ENCODE measurements at regions not wholly inside any gene's neighbourhood (a gene's known extent, or its start where the extent isn't known, plus 50 kb on each side); places are given as distances from the start of the nearest gene placed in this dataset.

GRCh38 chr2:129642526-129643043 lies 336.9 kb upstream of the RAB6C start:
- 12% methylated on average over 3 of the region's 3 CpGs for WGBS (ENCODE audit: low lambda C conversion rate)
- H3K36me3 ChIP-seq (replicated peaks in 1 of 2; ENCODE audit: control insufficient read depth in 1 of 2, insufficient read depth in 2 of 2, low read length in 1 of 2): no peaks in the 10 kb centered on the region
- H2AFZ ChIP-seq (ENCODE audit: low read depth): no peak overlapping the region
- no peaks in the 10 kb centered on the region for H3F3A ChIP-seq (replicated peaks; ENCODE audit: insufficient read depth)
- H3K79me2 ChIP-seq (ENCODE audit: insufficient read depth): no peaks in the 10 kb centered on the region
- POLR2A ChIA-PET: no interaction called here
- TF ChIP-seq RXRA (IDR thresholded peaks at IDR 0.05; ENCODE audit: borderline replicate concordance, low read depth): no peak
- TF ChIP-seq RFX5 (IDR thresholded peaks at IDR 0.05; ENCODE audit: low read length): no peak
- no peak for TF ChIP-seq EZH2phosphoT487 (IDR thresholded peaks at IDR 0.05; ENCODE audit: borderline replicate concordance, low read depth)
- no peak for TF ChIP-seq JUND (IDR thresholded peaks at IDR 0.05)
- no peak for TF ChIP-seq REST (IDR thresholded peaks at IDR 0.05; ENCODE audit: low read depth, low read length)
- TF ChIP-seq CTCF (IDR thresholded peaks at IDR 0.05): no peak
- no peak for TF ChIP-seq EP300 (IDR thresholded peaks at IDR 0.05; ENCODE audit: borderline replicate concordance in 1 of 2, low read depth in 1 of 2, low read length in 1 of 2)
- no peak for TF ChIP-seq CHD2 (IDR thresholded peaks at IDR 0.05; ENCODE audit: low read length, partially characterized antibody)
- TF ChIP-seq FOXJ3 (CRISPR knock-in tag; IDR thresholded peaks at IDR 0.05): no peak
- no peak for TF ChIP-seq GABPA (IDR thresholded peaks at IDR 0.05; ENCODE audit: low read depth)
- TF ChIP-seq NRF1 (IDR thresholded peaks at IDR 0.05; ENCODE audit: low read depth, low read length): no peak
- no peak for TF ChIP-seq PBX3 (IDR thresholded peaks at IDR 0.05)
- H3K9ac ChIP-seq: no peak overlapping the region
- H3K9me3 ChIP-seq: no peaks in the 10 kb centered on the region
- no peak overlapping the region for H3K27ac ChIP-seq (ENCODE audit: low read depth in 2 of 2, low read length in 1 of 2)
- H3K9me2 ChIP-seq: no peaks in the 10 kb centered on the region
- DNase-seq: no peak
- H3K4me3 ChIP-seq (ENCODE audit: low read depth in 2 of 2, low read length in 1 of 2): no peak overlapping the region
- no peaks in the 10 kb centered on the region for H4K20me1 ChIP-seq (ENCODE audit: insufficient read depth)
- H3K4me2 ChIP-seq: no peak overlapping the region
- H3K27me3 ChIP-seq (ENCODE audit: insufficient read depth): no peaks in the 10 kb centered on the region
- CTCF ChIA-PET: no interaction called here
- H3K4me1 ChIP-seq (ENCODE audit: control insufficient read depth in 1 of 2, insufficient read depth in 2 of 2, low read depth in 1 of 2, low read length in 1 of 2): no peaks in the 10 kb centered on the region

All from SK-N-SH (cell line).